ENCODE measurements at regions not wholly inside any gene's neighbourhood (a gene's known extent, or its start where the extent isn't known, plus 50 kb on each side); places are given as distances from the start of the nearest gene placed in this dataset.

- no peak for TF ChIP-seq ZBTB4 (CRISPR knock-in tag; IDR thresholded peaks at IDR 0.05)
- TF ChIP-seq IRF4 (IDR thresholded peaks at IDR 0.05; ENCODE audit: low read depth, low read length), result peak; percentile 68
- no peak for TF ChIP-seq SRF (IDR thresholded peaks at IDR 0.05; ENCODE audit: low read depth in 2 of 2, low read length in 2 of 2)
- no peak for TF ChIP-seq CHD4 (IDR thresholded peaks at IDR 0.05)
- TF ChIP-seq KAT2A (conservative IDR thresholded peaks at IDR 0.05; ENCODE audit: control insufficient read depth, low read depth, low read length), result no peak
- 0 out of 2 replicates have a peak, but pooled peaks have one; percentile 24 for TF ChIP-seq ATF2 (IDR thresholded peaks at IDR 0.05; ENCODE audit: low read length)
- TF ChIP-seq ZNF207 (IDR thresholded peaks at IDR 0.05; ENCODE audit: borderline replicate concordance), result no peak
- no peak for TF ChIP-seq RB1 (IDR thresholded peaks at IDR 0.05; ENCODE audit: borderline replicate concordance)
- no peak for TF ChIP-seq BCLAF1 (IDR thresholded peaks at IDR 0.05)
- peak; percentile 35 to 61; a peak in 2 of 4 replicates for TF ChIP-seq EP300 (IDR thresholded peaks at IDR 0.05; ENCODE audit: borderline replicate concordance in 1 of 2, control insufficient read depth in 1 of 2, low read depth in 2 of 2, low read length in 2 of 2)
- TF ChIP-seq EGR1 (IDR thresholded peaks at IDR 0.05; ENCODE audit: borderline replicate concordance in 1 of 2, low read depth in 2 of 2, low read length in 2 of 2), result no peak
- no peak for TF ChIP-seq MYC (IDR thresholded peaks at IDR 0.05; ENCODE audit: insufficient read depth, insufficient read length, insufficient replicate concordance, low read length, severe bottlenecking)
- TF ChIP-seq HSF1 (IDR thresholded peaks at IDR 0.05; ENCODE audit: low read depth, low read length), result no peak
- no peak for TF ChIP-seq ATF3 (IDR thresholded peaks at IDR 0.05; ENCODE audit: borderline replicate concordance, extremely low read depth, low read depth, low read length)
- TF ChIP-seq E2F8 (IDR thresholded peaks at IDR 0.05; ENCODE audit: low read depth, partially characterized antibody), result no peak
- TF ChIP-seq SUZ12 (IDR thresholded peaks at IDR 0.05; ENCODE audit: unreplicated experiment), result no peak
Observed at GRCh38 chr18:49723648-49724180, 89.6 kb downstream of the ACAA2 start (continued).

All from GM12878 (cell line).